HepG2 (cell line): ENCODE measurements at regions not wholly inside any gene's neighbourhood (a gene's known extent, or its start where the extent isn't known, plus 50 kb on each side); places are given as distances from the start of the nearest gene placed in this dataset.

Source experiments
- ATAC-seq: fragments of 200-7000 bp; cut with Tn5 transposase; 3 replicates; pipeline ENCODE4 v1.9.1; 2020; ENCODE audit warnings: mild to moderate bottlenecking, moderate library complexity
- BruUV-seq: library from RNA; stranded (reverse); fragments of 400-500 nt; replicated peaks from 2 replicates; lab custom pipeline; 2021; lab: Mats Ljungman, UMichigan
- CTCF ChIA-PET: fragments of 300-600 bp; formaldehyde crosslinking; extraction: SDS; loops from one replicate; lab custom pipeline; 2021; ENCODE audit warnings: low total read pairs, inconsistent platforms, low intra/inter-chr PET ratio; lab: Yijun Ruan, JAX
- POLR2A ChIA-PET: fragments of 350-600 bp; sonication (Branson Sonifier 250); formaldehyde crosslinking; loops from one replicate; lab custom pipeline; 2020; ENCODE audit warnings: antibody characterized with exemption, inconsistent platforms; lab: Yijun Ruan, JAX
- DNase-seq: peaks from one replicate; pipeline ENCODE4 v3.0.0-alpha.2; 2015; ENCODE audit warnings: low spot score
- FAIRE-seq: peaks from 3 replicates; lab custom pipeline; 2011; peaks lifted over from hg19 to GRCh38; lab: Jason Lieb, UNC
- H2AFZ ChIP-seq: one replicate; pipeline ENCODE4 v1.6.1; 2011; ENCODE audit warnings: low read length, inconsistent platforms
- H3K27ac ChIP-seq: fragments of 300-600 bp; 3 replicates; pipeline ENCODE4 v1.8.0; 2011; ENCODE audit warnings: mixed run types, mild to moderate bottlenecking, mixed read lengths, low read length, inconsistent platforms; ENCODE audit not compliant: insufficient read depth; ENCODE audit errors: extremely low read length
- H3K27me3 ChIP-seq, 2 experiments: fragments of 200-600 bp in 1 of 2; 2 replicates in 1 of 2; 3 replicates in 1 of 2; pipeline versions ENCODE4 v1.6.0 to v1.8.0; 2011; ENCODE audit warnings: low read length in 2 of 2, mild to moderate bottlenecking in 2 of 2, moderate library complexity in 2 of 2, inconsistent platforms in 1 of 2; ENCODE audit not compliant: insufficient read depth in 2 of 2, control insufficient read depth in 1 of 2
- H3K36me3 ChIP-seq, 2 experiments: fragments of 200-600 bp in 1 of 2; replicated peaks in 1 of 2; 2 replicates in 1 of 2; 3 replicates in 1 of 2; pipeline versions ENCODE4 v1.5.1 to v1.8.0; 2011; ENCODE audit warnings: low read length in 2 of 2, inconsistent platforms in 1 of 2; ENCODE audit not compliant: insufficient read depth in 2 of 2, control insufficient read depth in 1 of 2
- H3K4me1 ChIP-seq: 2 replicates; pipeline ENCODE4 v1.5.1; 2012; ENCODE audit warnings: low read length, inconsistent platforms; ENCODE audit not compliant: insufficient read depth
- H3K4me2 ChIP-seq: 2 replicates; pipeline ENCODE4 v1.6.0; 2011; ENCODE audit warnings: low read depth, low read length, inconsistent platforms
- H3K4me3 ChIP-seq, 3 experiments: fragments of 200-600 bp in 1 of 3; sonication (generic), shearing (Covaris generic) in 1 of 3; replicated peaks in 1 of 3; 2 replicates each; pipeline ENCODE4 v1.5.1; 2011 to 2016; ENCODE audit warnings: low read length in 3 of 3, inconsistent platforms in 2 of 3, low read depth in 2 of 3, mild to moderate bottlenecking in 2 of 3, control low read depth in 1 of 3, mixed read lengths in 1 of 3; ENCODE audit not compliant: insufficient read depth in 1 of 3
- H3K79me2 ChIP-seq: one replicate; pipeline ENCODE4 v1.6.1; 2011; ENCODE audit warnings: low read length, inconsistent platforms; ENCODE audit not compliant: insufficient read depth
- H3K9ac ChIP-seq: 2 replicates; pipeline ENCODE4 v1.6.0; 2011; ENCODE audit warnings: mild to moderate bottlenecking, low read depth, low read length, inconsistent platforms; ENCODE audit not compliant: insufficient read depth
- H3K9me3 ChIP-seq: 2 replicates; pipeline ENCODE4 v1.5.1; 2012; ENCODE audit warnings: mild to moderate bottlenecking, low read length
- H4K20me1 ChIP-seq: 2 replicates; pipeline ENCODE4 v1.6.0; 2011; ENCODE audit warnings: inconsistent platforms, mild to moderate bottlenecking, low read length, moderate library complexity; ENCODE audit not compliant: insufficient read depth
- FOSL2 ChIP-seq: sonication (generic); formaldehyde crosslinking; IDR thresholded peaks from 2 replicates; pipeline ENCODE4 v1.4.0; 2020; ENCODE audit warnings: missing genetic modification reagents
- NCOA1 ChIP-seq: sonication (generic); formaldehyde crosslinking; IDR thresholded peaks from 2 replicates; pipeline ENCODE4 v1.9.0; 2021; ENCODE audit warnings: missing genetic modification reagents
- PATZ1 ChIP-seq: sonication (generic); formaldehyde crosslinking; IDR thresholded peaks from 2 replicates; pipeline ENCODE4 v1.4.0; 2020; ENCODE audit warnings: missing genetic modification reagents
- WGBS: methylation state at CpG from one replicate; pipeline ENCODE4 v1.1.6; 2017; ENCODE audit warnings: low lambda C conversion rate; 5-methylcytosine and 5-hydroxymethylcytosine counted together
- in situ Hi-C: cut with HindIII; loops from 2 replicates; pipeline ENCODE4 v1.10.0; 2017; ENCODE audit warnings: low pct_unique_long_range_greater_than_20kb; ENCODE audit not compliant: extremely low pct_ligation_motif_present
- intact Hi-C: fragments of 100-400 bp; cut with micrococcal nuclease; formaldehyde crosslinking; loops from one replicate; pipeline ENCODE4 v1.10.0; 2022; ENCODE audit not compliant: unreplicated experiment
- TF ChIP-seq, protein P1 (sequence below): sonication (generic); formaldehyde crosslinking; IDR thresholded peaks from 2 replicates; pipeline ENCODE4 v1.5.0; 2020; ENCODE audit warnings: mild to moderate bottlenecking, missing genetic modification reagents, borderline replicate concordance

GRCh38 chr7:54831644-54832095 lies 72.7 kb upstream of the SEC61G start:
- FAIRE-seq (no peak), DNase-seq (no peak)
- Histone ChIP-seq H3K4me3 (no peak overlapping the region), H3K9me3 (no peaks in the 10 kb centered on the region), H3K79me2 (no peaks in the 10 kb centered on the region), H2AFZ (no peak overlapping the region), H3K27ac (no peak overlapping the region), H3K27me3 (0 out of 5 replicates have a peak, but pooled peaks cover 0 to 2% of the 10 kb centered on the region in 2 experiments), H3K4me1 (no peaks in the 10 kb centered on the region)
- ChIA-PET POLR2A (no interaction called here), CTCF (no interaction called here)
- WGBS: 1% methylated on average over 7 of the region's 7 CpGs
- intact Hi-C loops: no loop called here
- no TSS peak for BruUV-seq
- in situ Hi-C loops: no loop called here
- peak; percentile 52; the same call in 1 of the 2 replicates for TF ChIP-seq FOSL2 (CRISPR knock-in tag)
- TF ChIP-seq NCOA1 (CRISPR knock-in tag): no peak
- TF ChIP-seq, protein P1, sequence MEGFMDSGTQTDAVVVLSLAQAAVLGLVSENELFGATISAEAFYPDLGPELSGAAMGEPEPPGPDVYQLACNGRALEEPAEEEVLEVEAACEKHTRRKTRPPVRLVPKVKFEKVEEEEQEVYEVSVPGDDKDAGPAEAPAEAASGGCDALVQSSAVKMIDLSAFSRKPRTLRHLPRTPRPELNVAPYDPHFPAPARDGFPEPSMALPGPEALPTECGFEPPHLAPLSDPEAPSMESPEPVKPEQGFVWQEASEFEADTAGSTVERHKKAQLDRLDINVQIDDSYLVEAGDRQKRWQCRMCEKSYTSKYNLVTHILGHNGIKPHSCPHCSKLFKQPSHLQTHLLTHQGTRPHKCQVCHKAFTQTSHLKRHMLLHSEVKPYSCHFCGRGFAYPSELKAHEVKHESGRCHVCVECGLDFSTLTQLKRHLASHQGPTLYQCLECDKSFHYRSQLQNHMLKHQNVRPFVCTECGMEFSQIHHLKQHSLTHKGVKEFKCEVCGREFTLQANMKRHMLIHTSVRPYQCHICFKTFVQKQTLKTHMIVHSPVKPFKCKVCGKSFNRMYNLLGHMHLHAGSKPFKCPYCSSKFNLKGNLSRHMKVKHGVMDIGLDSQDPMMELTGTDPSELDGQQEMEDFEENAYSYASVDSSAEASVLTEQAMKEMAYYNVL: no peak
- no peak for TF ChIP-seq PATZ1
- TF ChIP-seq, all 625 proteins: peak for 1
- H3K36me3 ChIP-seq: no peaks in the 10 kb centered on the region
- H4K20me1 ChIP-seq: no peaks in the 10 kb centered on the region
- no peak for ATAC-seq
- no peak overlapping the region for H3K4me2 ChIP-seq
- H3K9ac ChIP-seq: no peak overlapping the region
